Fibroblast of skin of abdomen (primary cell): ENCODE measurements at regions not wholly inside any gene's neighbourhood (a gene's known extent, or its start where the extent isn't known, plus 50 kb on each side); places are given as distances from the start of the nearest gene placed in this dataset.

Source experiments
- DNase-seq: peaks from one replicate; pipeline ENCODE4 v3.0.0-alpha.2; 2013

- no peak for DNase-seq
Observed at GRCh38 chr18:75797046-75797445, 369.5 kb upstream of the SMIM21 start.

GRCh38 chr18:75790796-75791195 lies 363.3 kb upstream of the SMIM21 start:
- peak; percentile 23 for DNase-seq

- no peak for DNase-seq
Observed at GRCh38 chr18:75790111-75790510, 362.6 kb upstream of the SMIM21 start.

- DNase-seq = no peak
Observed at GRCh38 chr18:75785834-75786233, 358.3 kb upstream of the SMIM21 start.

GRCh38 chr18:75785206-75785605 lies 357.7 kb upstream of the SMIM21 start:
- DNase-seq = no peak

GRCh38 chr18:75784390-75784789 lies 356.9 kb upstream of the SMIM21 start:
- DNase-seq = peak; percentile 17

- no peak for DNase-seq
Observed at GRCh38 chr18:75783566-75784281, 356.2 kb upstream of the SMIM21 start.

GRCh38 chr18:75782826-75783225 lies 355.3 kb upstream of the SMIM21 start:
- DNase-seq = no peak

GRCh38 chr18:75782204-75782603 lies 354.7 kb upstream of the SMIM21 start:
- no peak for DNase-seq

GRCh38 chr18:75779910-75780309 lies 352.4 kb upstream of the SMIM21 start:
- DNase-seq = no peak

GRCh38 chr18:75779450-75779849 lies 351.9 kb upstream of the SMIM21 start:
- no peak for DNase-seq

- DNase-seq = no peak
Observed at GRCh38 chr18:75777630-75778029, 350.1 kb upstream of the SMIM21 start.

GRCh38 chr18:75775121-75775520 lies 347.6 kb upstream of the SMIM21 start:
- no peak for DNase-seq

GRCh38 chr18:75773618-75774017 lies 346.1 kb upstream of the SMIM21 start:
- no peak for DNase-seq

GRCh38 chr18:75762758-75763157 lies 335.3 kb upstream of the SMIM21 start:
- DNase-seq = no peak

- no peak for DNase-seq
Observed at GRCh38 chr18:75760208-75760607, 332.7 kb upstream of the SMIM21 start.

- DNase-seq = peak; percentile 8
Observed at GRCh38 chr18:75757951-75758350, 330.4 kb upstream of the SMIM21 start.

- no peak for DNase-seq
Observed at GRCh38 chr18:75754433-75754832, 326.9 kb upstream of the SMIM21 start.

- no peak for DNase-seq
Observed at GRCh38 chr18:75753753-75754152, 326.2 kb upstream of the SMIM21 start.

- no peak for DNase-seq
Observed at GRCh38 chr18:75752740-75753263, 325.3 kb upstream of the SMIM21 start.

GRCh38 chr18:75745147-75745546 lies 317.6 kb upstream of the SMIM21 start:
- no peak for DNase-seq

GRCh38 chr18:75742516-75742915 lies 315.0 kb upstream of the SMIM21 start:
- peak; percentile 6 for DNase-seq

GRCh38 chr18:75739682-75740081 lies 312.2 kb upstream of the SMIM21 start:
- no peak for DNase-seq

GRCh38 chr18:75735291-75735690 lies 307.8 kb upstream of the SMIM21 start:
- no peak for DNase-seq

- DNase-seq = no peak
Observed at GRCh38 chr18:75730249-75730648, 302.7 kb upstream of the SMIM21 start.
